GM19324 (cell line): ENCODE measurements at regions not wholly inside any gene's neighbourhood (a gene's known extent, or its start where the extent isn't known, plus 50 kb on each side); places are given as distances from the start of the nearest gene placed in this dataset.
"Not testable (repeated sequence)": the region's sequence is repeated elsewhere in the genome, so short reads cannot be mapped to it uniquely, and the experiment has no call there.

ENCODE experiments used
- ATAC-seq: cut with Tn5 transposase; IDR thresholded peaks from one replicate; pipeline ENCODE4 v1.9.1; 2021; ENCODE audit warnings: mild to moderate bottlenecking, moderate library complexity; ENCODE audit not compliant: unreplicated experiment, low FRiP score

DNA sequence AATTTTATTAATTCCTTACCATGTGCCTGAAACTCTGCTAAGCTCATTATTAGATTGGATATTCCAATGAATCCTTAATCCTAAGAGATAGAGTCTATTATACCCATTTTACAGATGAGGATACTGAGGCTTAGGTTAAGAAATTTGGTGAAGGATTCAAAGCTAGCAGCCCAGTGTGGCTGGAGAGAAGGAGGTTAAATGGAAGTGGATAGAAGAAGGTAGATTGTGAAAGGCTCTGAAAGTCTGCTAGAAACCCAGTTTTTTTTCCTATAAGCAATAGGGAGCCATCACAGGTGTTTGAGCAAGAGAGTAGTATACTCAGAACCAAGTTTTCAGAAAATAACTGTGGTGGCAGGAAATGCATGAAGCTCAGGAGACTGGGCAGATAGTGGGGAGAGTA, 265.8 kb upstream of the NEBL start:
- ATAC-seq = no peak

DNA sequence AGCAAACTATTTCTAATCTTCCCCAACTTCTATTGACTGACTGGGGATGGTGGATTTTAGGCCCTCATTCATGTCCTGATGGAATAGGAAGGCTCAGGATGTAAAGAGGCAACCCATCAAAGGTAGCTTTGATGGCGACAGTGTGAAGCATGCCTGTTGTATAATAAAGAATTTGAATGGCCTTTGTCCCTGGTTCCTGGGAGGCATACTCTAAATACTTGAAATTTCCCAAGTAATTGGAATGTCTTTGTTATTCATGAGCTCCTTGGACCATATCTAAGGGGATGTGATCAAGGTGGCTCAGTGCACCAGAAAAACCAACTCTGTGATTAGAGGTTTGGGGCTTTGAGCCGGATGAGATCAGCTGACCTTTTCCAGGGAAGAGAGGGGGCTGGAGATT, 264.5 kb upstream of the NEBL start:
- ATAC-seq = no peak

DNA sequence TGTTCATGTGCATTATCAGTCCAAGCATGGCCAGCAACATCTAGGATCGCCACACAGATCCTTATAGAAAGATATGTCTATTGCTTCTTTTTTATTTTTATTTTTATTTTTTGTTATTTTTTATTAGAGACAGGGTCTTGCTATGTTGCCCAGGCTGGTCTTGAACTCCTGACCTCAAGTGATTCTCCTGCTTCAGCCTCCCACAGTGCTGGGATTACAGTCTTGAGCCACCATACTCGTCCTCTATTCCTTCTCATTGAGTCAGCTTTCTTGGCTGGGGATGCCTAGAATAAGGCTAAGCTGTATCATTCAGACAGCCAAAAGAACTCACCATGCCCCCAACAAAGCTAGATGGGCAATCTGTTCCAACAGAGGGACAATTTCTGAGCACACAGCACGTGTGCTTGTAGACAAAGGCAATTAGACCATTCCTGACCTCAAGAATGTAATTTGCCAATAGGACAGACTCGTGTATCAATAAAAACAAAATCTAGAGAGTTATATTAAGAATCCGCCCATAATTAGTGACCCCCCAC, 264.0 kb upstream of the NEBL start:
- ATAC-seq = no peak

DNA sequence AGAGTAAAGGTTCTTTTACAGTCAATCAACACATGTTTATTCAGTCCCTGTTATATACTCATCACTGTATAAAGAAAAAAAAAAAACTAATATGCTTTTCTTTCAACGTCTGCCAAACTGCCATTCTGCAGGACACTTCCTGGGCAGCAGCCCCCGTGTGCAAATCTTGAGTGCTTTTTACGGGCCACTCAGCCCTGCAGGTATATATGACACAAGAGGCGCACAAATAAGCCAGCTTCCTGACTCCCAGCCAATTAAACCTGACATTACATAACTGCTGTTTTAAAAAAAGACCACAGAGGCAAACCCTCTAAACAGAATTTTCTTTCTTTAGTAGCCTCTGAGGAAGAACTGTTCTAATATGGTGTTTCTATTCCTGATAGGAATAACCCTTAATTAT, 263.0 kb upstream of the NEBL start:
- no peak for ATAC-seq

DNA sequence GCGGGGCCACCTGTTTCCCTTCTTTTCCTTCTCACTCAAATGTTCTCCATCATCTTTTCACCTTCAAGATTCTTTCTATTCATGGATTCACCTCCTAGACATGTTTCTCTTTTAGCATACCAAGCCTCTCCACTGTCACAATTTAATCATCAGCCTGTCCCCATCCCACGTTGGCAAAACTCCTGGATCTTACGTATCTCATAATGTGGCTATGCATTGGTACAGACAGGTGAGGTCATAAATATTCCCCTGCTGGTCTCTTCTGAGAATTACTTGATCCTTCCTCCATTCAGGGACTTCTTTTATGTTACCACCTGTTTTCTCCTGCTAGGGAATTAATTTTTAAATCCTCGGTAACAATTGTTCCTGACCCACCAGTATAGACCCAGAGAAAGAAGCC, 262.6 kb upstream of the NEBL start:
- ATAC-seq = no peak

DNA sequence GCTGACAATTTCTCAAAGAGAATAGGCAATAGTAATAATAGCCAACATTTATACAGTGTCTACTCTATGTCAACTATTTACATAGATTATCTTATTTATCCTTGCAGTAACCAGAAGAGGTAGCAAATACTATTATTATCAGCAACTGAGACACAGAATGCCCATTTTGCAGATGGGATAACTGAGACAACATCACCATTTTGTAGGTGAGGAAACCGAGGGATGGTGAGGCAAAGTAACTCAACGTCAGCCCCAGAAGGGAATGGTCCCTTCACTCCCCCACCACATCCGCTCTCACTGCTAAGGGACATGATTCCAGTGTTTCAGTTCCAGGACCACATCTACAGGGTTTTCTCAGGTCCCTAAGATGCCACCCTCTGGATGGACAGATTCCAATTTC, 261.2 kb upstream of the NEBL start:
- no peak for ATAC-seq

DNA sequence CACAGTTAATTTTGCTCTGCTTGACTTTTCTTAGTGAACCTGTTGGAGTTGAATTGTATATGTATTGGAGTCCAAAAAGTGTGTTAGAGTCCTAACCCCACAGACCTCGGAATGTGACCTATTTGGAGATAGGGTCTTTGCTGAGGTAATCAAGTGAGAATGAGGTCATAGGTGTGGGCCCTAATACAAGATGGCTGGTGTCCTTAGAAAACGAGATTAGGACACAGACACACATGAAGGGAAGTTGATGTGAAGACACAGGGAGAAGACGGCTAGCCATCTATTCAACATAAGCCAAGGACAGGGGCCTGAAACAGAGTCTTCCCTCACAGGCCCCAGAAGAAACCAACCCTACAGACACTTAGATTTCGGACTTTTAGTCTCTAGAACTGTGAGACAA, 260.6 kb upstream of the NEBL start:
- ATAC-seq = no peak

DNA sequence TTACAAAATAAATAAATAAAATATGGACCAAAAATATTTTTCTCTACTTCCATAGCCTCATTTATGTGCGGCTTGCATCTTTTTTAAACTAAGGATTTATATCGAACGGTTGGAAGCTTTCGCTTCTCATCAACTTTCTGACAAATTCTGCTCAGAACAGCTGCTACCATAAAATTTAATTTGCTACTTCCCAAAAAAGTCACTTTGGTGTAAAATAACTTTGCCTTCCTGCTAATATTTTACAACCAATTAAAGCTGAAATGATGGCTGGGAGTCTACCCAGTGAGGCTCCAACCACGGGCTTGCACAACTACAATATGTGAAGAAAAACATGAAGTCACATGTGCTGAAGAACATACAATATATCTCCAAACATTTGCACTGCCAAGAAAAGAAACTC, 253.1 kb upstream of the NEBL start:
- ATAC-seq = no peak

DNA sequence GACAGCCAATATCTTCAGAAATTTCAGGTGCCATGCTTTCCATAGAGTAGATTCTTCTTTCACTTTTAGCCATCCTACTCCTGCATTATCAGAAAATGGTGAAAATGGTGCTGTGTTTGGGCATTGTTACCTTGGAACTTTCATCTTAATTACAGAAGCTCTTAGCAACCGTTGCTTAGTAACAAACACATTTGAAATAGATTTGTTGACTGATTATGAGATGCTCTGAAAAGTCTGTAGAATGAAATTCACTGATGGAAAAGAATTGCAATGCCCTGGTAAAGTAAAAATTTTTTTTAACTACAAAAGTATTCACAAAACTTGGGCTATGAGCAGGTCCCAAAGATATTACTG, 249.3 kb upstream of the NEBL start:
- no peak for ATAC-seq

DNA sequence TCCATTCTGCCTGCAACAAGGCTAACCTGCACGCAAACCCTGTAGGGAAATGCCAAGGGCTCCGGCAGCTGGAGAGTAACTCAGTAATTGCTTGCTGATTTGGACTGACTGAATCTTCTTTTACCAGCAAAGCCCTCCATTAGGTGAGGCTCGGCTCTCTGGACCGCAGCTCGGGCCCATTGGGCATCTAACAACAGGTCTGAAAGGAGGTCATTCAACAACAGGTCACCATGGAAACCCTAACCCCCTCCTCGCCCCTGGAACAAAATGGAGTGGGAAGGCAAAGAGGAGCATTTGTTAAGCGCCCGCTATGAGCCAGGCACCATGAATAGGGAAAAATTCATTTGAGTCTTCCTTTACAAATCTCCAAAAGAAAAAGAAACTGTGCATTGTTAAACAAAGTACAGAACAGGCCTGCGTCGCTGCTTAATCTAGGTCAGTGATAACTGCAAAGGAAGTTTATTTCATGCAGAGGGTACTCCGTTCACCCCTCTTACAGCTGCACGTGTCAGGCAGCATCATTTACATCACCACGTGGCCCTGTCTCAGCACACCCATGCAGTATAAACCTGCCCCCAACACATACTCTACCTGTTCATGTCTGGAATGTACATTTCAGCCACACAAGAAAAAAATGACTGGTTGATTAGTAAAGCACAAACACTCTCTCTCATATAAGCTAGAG, 248.8 kb upstream of the NEBL start:
- ATAC-seq = no peak

DNA sequence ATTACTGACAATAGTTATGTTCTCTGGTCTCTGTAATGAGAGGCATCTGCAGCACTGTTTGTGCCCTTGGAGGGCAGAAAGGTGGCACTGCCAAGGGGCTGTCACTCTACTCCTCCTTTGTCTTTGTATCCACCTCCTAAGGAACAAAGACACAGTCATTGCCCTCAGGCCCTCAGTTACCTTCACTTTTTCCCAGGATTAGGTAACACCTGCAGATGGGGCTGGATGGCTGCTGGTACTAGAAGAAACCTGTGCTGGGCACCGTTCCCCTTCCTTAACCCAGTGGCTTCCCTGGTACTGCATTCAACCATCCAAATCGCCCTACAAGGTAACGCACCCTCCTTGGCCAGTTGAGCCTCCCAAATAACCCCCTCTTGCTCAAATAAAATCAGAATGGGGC, 246.9 kb upstream of the NEBL start:
- no peak for ATAC-seq

DNA sequence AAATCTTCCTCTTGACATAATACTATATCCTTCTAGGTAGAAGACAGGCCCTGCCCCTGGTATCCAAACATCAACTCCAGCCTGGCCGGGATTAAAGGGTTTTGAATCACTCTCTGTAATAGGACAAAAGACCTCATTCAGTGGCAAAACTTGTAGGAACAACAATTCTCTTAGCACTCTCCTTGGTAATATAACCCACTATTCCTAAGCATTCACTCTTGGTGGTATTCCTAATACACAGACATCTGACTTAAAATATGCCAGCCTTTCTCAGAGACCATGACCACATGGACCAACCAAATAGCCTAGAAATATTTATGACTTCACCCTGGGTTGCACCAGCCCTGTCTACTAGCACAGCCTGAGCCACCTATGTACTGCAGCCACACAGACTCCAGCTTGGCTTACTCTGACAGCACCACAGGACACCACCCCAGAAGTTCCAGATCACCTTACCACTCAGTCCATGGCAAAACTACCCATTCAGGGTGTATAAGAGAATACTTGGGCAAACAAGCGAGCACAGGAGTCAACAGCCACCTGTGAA, 244.9 kb upstream of the NEBL start:
- ATAC-seq = no peak

DNA sequence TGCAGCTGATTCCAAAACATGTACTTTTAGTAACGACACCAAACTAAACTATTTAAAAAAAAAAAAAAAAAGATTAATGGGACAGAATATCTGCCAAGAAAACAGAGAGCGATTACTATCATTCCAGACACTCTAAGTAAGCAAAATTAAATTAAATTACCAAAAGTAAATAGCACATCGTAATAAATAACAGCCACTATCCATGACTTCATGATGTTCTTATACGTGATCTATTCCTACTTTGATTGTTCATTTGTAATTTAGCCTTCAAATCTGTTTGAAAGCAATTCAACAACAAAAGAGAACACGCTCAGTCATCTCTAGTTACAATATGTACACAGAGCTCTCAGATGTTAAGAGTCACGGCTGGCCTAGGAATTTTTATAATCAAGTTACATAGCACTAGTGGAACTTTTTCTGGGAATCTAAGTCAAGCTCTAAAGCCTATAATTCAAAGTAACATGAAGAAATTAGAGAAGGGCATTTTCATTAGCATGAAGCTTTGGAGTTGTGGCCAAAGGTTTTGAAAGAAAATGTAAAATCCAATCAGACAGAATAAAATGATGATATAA, 241.7 kb upstream of the NEBL start:
- no peak for ATAC-seq

DNA sequence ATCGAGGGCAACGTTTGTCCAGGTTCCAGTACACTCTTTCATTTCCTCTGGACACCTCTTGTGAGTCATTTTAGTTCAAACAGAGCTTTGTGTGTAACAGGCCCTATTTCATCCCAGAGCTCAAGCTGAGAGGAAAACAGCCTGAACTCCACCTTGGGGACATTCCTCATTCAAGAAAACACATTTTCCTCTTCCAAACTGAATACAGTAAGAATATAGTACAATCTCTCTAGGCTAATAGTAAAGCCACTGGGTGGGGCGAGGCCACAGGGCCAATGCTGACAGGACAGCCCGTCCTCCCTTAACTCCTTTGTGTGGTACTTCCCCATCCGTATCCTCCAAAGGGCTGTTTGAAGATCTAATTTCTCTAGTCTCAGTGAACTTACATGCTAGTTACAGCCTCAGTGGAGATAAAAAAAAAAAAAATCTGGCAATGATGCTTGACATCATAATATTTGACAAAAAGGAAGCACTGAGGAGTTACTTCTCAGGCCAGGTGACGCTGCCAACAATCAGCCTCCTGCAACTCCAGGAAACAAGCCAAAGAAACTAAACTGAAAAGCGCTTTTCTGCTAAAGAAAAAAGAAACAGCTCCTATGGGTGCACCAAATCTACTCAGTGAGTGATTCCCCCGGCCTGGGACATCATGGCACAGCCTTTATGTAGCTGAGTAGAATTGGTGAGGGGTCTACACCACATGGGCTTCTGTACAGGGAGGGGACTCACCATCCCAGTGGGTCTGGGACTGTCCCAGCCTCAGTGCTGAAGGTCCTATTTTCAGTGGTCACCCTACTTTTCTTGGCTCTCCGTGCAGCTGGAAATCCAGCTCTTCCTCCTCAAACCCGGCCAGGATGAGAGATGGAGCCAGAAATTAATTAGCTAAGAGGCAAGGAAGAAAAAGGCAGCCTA, 238.2 kb upstream of the NEBL start:
- ATAC-seq = no peak

DNA sequence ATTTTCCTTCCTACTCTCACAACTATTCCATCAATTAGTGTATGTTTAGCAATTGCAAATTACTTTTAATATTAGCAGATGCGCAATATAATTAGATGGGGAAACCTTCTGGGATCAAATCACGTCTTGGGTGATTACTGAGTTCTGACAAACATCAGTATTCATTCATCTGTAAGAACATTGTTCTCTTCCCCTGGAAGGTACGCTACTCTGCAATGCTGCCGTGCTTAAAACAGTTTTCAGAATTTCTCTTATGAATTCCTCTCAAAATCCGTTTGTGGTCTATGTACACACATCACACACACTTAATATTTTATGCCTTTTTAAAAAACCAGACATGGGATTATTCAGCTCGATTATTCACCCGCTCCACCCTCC, 237.5 kb upstream of the NEBL start:
- ATAC-seq = no peak

DNA sequence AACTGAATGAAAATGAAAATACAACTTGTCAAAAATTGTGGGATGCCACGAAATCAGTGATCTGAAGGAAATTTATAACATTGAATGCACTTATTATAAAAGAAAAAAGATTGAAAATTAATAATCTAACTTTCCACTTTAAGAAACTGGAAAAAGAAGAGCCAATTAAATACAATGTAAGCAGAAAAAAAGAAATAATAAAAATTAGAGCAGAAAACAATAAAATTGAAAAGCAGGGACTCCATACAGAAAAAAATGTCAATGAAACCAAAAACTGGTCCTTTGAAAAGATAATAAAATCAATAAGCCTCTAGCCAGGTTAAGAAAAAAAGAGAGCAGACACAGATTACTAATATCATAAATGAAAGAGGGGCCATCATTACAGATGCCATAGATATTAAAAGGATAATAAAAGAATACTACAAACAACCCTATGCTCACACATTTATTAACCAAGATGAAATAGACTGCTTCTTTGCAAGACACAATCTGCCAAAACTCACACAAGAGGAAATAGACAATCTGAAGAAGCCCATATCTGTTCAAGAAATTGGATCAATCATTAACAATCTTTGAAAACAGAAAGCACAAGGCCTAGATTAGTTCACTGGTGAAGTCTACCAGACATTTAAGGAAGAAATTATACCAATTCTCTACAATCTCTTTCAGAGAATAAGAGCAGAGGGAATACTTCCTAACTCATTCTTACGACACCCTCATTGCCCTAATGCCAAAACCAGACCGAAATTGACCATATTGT, 233.8 kb upstream of the NEBL start:
- ATAC-seq = peak; percentile 60

DNA sequence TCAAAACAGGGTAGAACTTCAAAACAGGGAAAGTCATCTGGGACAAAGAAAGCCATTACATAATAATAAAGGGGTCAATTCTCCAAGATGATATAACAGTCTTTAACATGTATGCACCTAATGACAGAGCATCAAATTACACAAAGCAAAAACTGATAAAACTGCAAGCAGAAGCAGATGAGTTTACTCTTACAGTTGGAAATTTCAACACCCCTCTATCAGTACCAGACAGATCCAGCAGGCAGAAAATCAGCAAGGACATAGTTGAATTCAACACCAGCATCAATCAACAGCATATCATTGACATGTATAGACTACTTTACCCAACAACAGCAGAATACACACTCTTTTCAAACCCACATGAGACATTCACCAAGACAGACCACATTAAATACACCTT, 233.0 kb upstream of the NEBL start:
- ATAC-seq = no peak

DNA sequence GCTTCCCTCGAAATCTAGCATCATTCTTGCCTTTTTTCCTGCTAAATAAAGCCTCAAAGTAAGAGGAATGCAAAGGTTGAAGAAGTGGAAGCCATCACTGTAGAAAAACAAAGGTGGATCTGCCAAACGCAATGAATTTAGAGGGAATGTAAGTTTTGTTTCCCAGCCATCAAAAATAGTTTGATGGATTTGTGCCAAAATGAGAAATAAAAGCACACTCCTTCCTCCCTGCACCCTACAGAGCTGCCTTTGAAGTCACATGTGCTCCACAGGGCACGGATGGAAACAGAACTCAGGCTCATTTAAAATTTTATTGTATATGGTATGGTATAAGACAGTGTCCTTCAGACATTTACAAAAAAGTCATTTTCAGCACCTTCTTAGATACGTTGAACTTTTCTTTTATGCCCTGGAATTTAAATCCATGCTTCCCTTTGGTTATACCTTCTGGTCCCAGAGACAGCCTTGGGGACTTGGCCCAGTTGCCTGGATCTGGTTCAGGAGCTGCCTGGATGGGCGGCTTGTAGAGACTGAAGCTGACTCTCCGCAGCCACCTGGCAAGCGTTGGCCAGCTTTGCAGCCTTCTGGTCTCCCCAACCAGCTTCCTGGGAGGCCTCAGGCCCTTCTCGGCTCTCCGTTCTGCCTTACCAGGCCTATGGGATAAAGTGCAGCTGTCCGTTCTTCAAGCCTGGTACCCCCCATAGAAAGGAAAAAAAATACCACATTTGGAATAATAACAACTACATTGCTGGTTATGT, 228.5 kb upstream of the NEBL start:
- no peak for ATAC-seq

DNA sequence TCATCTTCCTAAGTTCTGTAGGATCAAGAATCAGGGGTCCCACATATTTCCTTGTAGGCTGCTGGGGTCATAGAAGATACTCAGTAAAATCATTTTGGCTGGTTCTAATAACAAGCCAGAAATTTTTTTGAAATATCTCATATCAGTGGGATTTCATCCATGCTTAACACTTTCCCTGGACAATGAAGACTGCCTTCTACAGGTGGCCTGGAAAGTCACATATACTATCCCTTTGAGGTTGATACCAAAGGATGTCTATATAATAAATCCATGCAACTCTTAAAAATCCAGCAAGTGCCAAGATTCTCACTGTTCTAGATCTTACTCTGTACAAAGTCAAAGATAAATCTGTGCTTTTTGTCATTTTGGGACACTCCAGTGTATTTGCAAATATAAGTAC, 225.8 kb upstream of the NEBL start:
- no peak for ATAC-seq

DNA sequence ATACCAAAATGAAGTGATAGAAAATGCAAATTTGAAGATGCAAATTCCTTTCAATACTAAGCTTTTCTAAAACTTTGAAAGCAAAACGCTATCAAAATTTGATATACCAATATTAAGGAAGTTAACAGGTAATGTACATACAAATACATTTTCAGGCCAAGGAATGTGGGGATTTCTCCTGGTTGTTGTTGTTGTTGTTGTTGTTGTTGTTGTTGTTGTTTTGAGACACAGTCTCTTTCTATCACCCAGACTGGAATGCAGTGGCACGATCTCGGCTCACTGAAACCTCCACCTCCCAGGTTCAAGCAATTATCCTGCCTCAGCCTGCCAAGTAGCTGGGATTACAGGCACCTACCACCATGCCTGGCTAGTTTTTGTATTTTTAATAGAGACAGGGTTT, 224.7 kb upstream of the NEBL start:
- ATAC-seq = not testable (repeated sequence)
